SU-DHL-6 (cell line): ENCODE measurements at regions not wholly inside any gene's neighbourhood (a gene's known extent, or its start where the extent isn't known, plus 50 kb on each side); places are given as distances from the start of the nearest gene placed in this dataset.
"Not testable (repeated sequence)": the region's sequence is repeated elsewhere in the genome, so short reads cannot be mapped to it uniquely, and the experiment has no call there.

Source experiments
- CTCF ChIP-seq: fragments of 200-600 bp; sonication (generic); IDR thresholded peaks from one replicate; pipeline ENCODE4 v1.5.1; 2017; ENCODE audit warnings: antibody characterized with exemption, mild to moderate bottlenecking, low read length, moderate library complexity; ENCODE audit not compliant: insufficient read depth, poor library complexity, severe bottlenecking
- EZH2phosphoT487 ChIP-seq: fragments of 200-600 bp; sonication (generic), shearing (Covaris generic); conservative IDR thresholded peaks from 2 replicates; pipeline ENCODE4 v1.6.1; 2018; ENCODE audit warnings: mild to moderate bottlenecking, antibody characterized with exemption, low read length, moderate library complexity, mixed read lengths

GRCh38 chr6:168842632-168843212 lies 401.7 kb downstream of the SMOC2 start:
- not testable (repeated sequence) for TF ChIP-seq CTCF, EZH2phosphoT487
